IMR-90 (cell line): ENCODE measurements at regions not wholly inside any gene's neighbourhood (a gene's known extent, or its start where the extent isn't known, plus 50 kb on each side); places are given as distances from the start of the nearest gene placed in this dataset.

ENCODE experiments used
- BHLHE40 ChIP-seq: fragments of 150-350 bp; IDR thresholded peaks from 2 replicates; pipeline ENCODE4 v1.6.1; 2016; ENCODE audit warnings: mild to moderate bottlenecking, low read depth, low read length
- CEBPB ChIP-seq: IDR thresholded peaks from 2 replicates; pipeline ENCODE4 v1.6.1; 2012; ENCODE audit warnings: low read depth, low read length, improper control_type of control experiment
- CHD1 ChIP-seq: IDR thresholded peaks from 2 replicates; pipeline ENCODE4 v1.6.1; 2012; ENCODE audit warnings: low read depth, low read length, improper control_type of control experiment
- CTCF ChIP-seq: conservative IDR thresholded peaks from 2 replicates; pipeline ENCODE4 v1.5.1; 2012; ENCODE audit warnings: mild to moderate bottlenecking, low read depth, low read length, improper control_type of control experiment
- MAFK ChIP-seq: IDR thresholded peaks from 2 replicates; pipeline ENCODE4 v1.6.1; 2012; ENCODE audit warnings: low read depth, low read length, improper control_type of control experiment
- MAZ ChIP-seq: IDR thresholded peaks from 2 replicates; pipeline ENCODE4 v1.6.1; 2012; ENCODE audit warnings: low read depth, mild to moderate bottlenecking, low read length, improper control_type of control experiment, moderate library complexity, borderline replicate concordance
- NFE2L2 ChIP-seq: fragments of 150-350 bp; IDR thresholded peaks from 2 replicates; pipeline ENCODE4 v1.6.1; 2016; ENCODE audit warnings: low read depth, mild to moderate bottlenecking, low read length
- POLR2A ChIP-seq: IDR thresholded peaks from 2 replicates; pipeline ENCODE4 v1.6.1; 2012; ENCODE audit warnings: mild to moderate bottlenecking, low read depth, low read length
- RAD21 ChIP-seq: IDR thresholded peaks from 2 replicates; pipeline ENCODE4 v1.6.1; 2012; ENCODE audit warnings: low read length, improper control_type of control experiment
- RCOR1 ChIP-seq: IDR thresholded peaks from 2 replicates; pipeline ENCODE4 v1.6.1; 2012; ENCODE audit warnings: mild to moderate bottlenecking, low read length, improper control_type of control experiment; ENCODE audit not compliant: insufficient replicate concordance
- RFX5 ChIP-seq: IDR thresholded peaks from 2 replicates; pipeline ENCODE4 v1.8.0; 2012; ENCODE audit warnings: low read depth, mild to moderate bottlenecking, low read length, moderate library complexity
- SMC3 ChIP-seq: fragments of 150-350 bp; IDR thresholded peaks from 2 replicates; pipeline ENCODE4 v1.6.1; 2016; ENCODE audit warnings: low read depth, mild to moderate bottlenecking, antibody characterized with exemption, low read length, moderate library complexity
- USF2 ChIP-seq: fragments of 150-350 bp; IDR thresholded peaks from 2 replicates; pipeline ENCODE4 v1.6.1; 2017; ENCODE audit warnings: mild to moderate bottlenecking, antibody characterized with exemption, low read length, low read depth

DNA sequence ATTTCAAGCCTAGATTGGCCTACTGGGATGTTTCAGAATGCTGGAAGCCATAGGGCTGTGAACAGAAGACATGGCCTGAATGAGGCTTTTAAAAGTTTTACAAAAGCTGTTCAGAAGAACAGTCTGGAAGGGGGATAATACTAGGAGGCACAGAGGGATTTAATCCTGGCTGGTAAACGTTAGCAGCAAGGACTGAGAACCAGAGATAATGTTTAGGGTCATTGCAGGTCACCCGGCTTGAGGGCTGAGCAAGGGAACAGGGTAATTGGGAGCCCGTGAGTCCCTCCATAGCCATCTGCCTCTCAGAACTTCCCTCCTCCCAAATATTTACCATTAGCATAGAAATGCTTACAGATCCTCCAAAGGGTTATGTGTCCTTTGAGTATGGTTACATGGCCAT, 765.4 kb downstream of the TMEM182 start:
- TF ChIP-seq CTCF (no peak), RAD21 (no peak), USF2 (no peak), POLR2A (no peak), BHLHE40 (no peak), MAFK (no peak), CEBPB (no peak), MAZ (no peak), NFE2L2 (no peak), SMC3 (no peak), CHD1 (no peak), RFX5 (no peak), RCOR1 (no peak)
